IMR-90 (cell line): ENCODE measurements at regions not wholly inside any gene's neighbourhood (a gene's known extent, or its start where the extent isn't known, plus 50 kb on each side); places are given as distances from the start of the nearest gene placed in this dataset.

Experiments used
- ATAC-seq: fragments of 200-7000 bp; cut with Tn5 transposase; 2 replicates; pipeline ENCODE4 v1.9.1; 2020; ENCODE audit warnings: low read depth, mild to moderate bottlenecking, moderate library complexity
- BruUV-seq: library from RNA; stranded (reverse); fragments of 400-500 nt; replicated peaks from 2 replicates; lab custom pipeline; 2021; lab: Mats Ljungman, UMichigan
- CTCF ChIA-PET: fragments of 300-600 bp; formaldehyde crosslinking; extraction: SDS; loops from one replicate; lab custom pipeline; 2021; ENCODE audit warnings: antibody characterized with exemption; lab: Yijun Ruan, JAX
- POLR2A ChIA-PET: fragments of 300-600 bp; sonication (Branson Sonifier 250); formaldehyde crosslinking; loops from one replicate; lab custom pipeline; 2022; ENCODE audit warnings: antibody characterized with exemption; ENCODE audit not compliant: unreplicated experiment; lab: Charles Lee
- DNase-seq: peaks from one replicate; pipeline ENCODE4 v3.0.0; 2013
- H2AFZ ChIP-seq: replicated peaks from 2 replicates; pipeline ENCODE3; 2013; ENCODE audit warnings: low read length, mild to moderate bottlenecking; ENCODE audit not compliant: poor library complexity
- H2AK5ac ChIP-seq: 2 replicates; pipeline ENCODE4 v1.6.1; 2013; ENCODE audit warnings: low read depth, low read length, inconsistent platforms
- H2AK9ac ChIP-seq: replicated peaks from 2 replicates; pipeline ENCODE3; 2013; ENCODE audit warnings: mild to moderate bottlenecking, low read depth, low read length, moderate library complexity; ENCODE audit not compliant: poor library complexity
- H2BK120ac ChIP-seq: 2 replicates; pipeline ENCODE4 v1.6.1; 2013; ENCODE audit warnings: low read depth, low read length, inconsistent platforms
- H2BK15ac ChIP-seq: 3 replicates; pipeline ENCODE4 v1.6.1; 2013; ENCODE audit warnings: low read depth, low read length, inconsistent platforms
- H2BK20ac ChIP-seq: 2 replicates; pipeline ENCODE4 v1.6.1; 2013; ENCODE audit warnings: low read depth, mild to moderate bottlenecking, inconsistent platforms, low read length, moderate library complexity
- H2BK5ac ChIP-seq: 2 replicates; pipeline ENCODE4 v1.6.1; 2013; ENCODE audit warnings: mild to moderate bottlenecking, low read depth, low read length, inconsistent platforms; ENCODE audit not compliant: poor library complexity, severe bottlenecking
- H3K14ac ChIP-seq: replicated peaks from 2 replicates; pipeline ENCODE4 v1.6.1; 2013; ENCODE audit warnings: low read depth, low read length, inconsistent platforms
- H3K18ac ChIP-seq: 2 replicates; pipeline ENCODE4 v1.6.1; 2013; ENCODE audit warnings: low read depth, low read length, control low read depth
- H3K23ac ChIP-seq: 2 replicates; pipeline ENCODE4 v1.6.1; 2013; ENCODE audit warnings: low read depth, low read length, inconsistent platforms
- H3K27ac ChIP-seq: 2 replicates; pipeline ENCODE4 v1.5.1; 2013; ENCODE audit warnings: mild to moderate bottlenecking, control low read depth, low read length; ENCODE audit not compliant: insufficient read depth
- H3K27me3 ChIP-seq: 2 replicates; pipeline ENCODE4 v1.6.1; 2013; ENCODE audit warnings: low read length; ENCODE audit not compliant: control insufficient read depth, insufficient read depth
- H3K36me3 ChIP-seq: 2 replicates; pipeline ENCODE4 v1.6.1; 2013; ENCODE audit warnings: low read length, mixed read lengths; ENCODE audit not compliant: control insufficient read depth, insufficient read depth
- H3K4ac ChIP-seq: 2 replicates; pipeline ENCODE4 v1.6.1; 2013; ENCODE audit warnings: low read depth, low read length, inconsistent platforms
- H3K4me1 ChIP-seq: 2 replicates; pipeline ENCODE4 v1.6.1; 2013; ENCODE audit warnings: low read length, mixed read lengths; ENCODE audit not compliant: control insufficient read depth, insufficient read depth
- H3K4me2 ChIP-seq: 2 replicates; pipeline ENCODE4 v1.6.1; 2013; ENCODE audit warnings: low read depth, mild to moderate bottlenecking, control low read depth, low read length, moderate library complexity
- H3K4me3 ChIP-seq: 2 replicates; pipeline ENCODE4 v1.5.1; 2013; ENCODE audit warnings: low read depth, mild to moderate bottlenecking, control low read depth, low read length, moderate library complexity; ENCODE audit not compliant: insufficient read depth
- H3K56ac ChIP-seq: 2 replicates; pipeline ENCODE4 v1.6.1; 2013; ENCODE audit warnings: low read length, inconsistent platforms; ENCODE audit not compliant: insufficient read depth; ENCODE audit errors: extremely low read depth
- H3K79me1 ChIP-seq, 2 experiments: 2 replicates each; pipeline ENCODE4 v1.6.1; 2013; ENCODE audit warnings: low read length in 2 of 2, inconsistent platforms in 1 of 2, low read depth in 1 of 2
- H3K9ac ChIP-seq: 2 replicates; pipeline ENCODE4 v1.6.1; 2013; ENCODE audit warnings: low read depth, low read length, control low read depth
- H3K9me1 ChIP-seq: 2 replicates; pipeline ENCODE4 v1.6.1; 2013; ENCODE audit warnings: low read length, inconsistent platforms; ENCODE audit not compliant: insufficient read depth
- H3K9me3 ChIP-seq: 2 replicates; pipeline ENCODE4 v1.6.1; 2013; ENCODE audit warnings: low read length; ENCODE audit not compliant: control insufficient read depth, insufficient read depth
- H4K20me1 ChIP-seq: 2 replicates; pipeline ENCODE4 v1.6.1; 2013; ENCODE audit warnings: low read length, inconsistent platforms; ENCODE audit not compliant: insufficient read depth
- H4K5ac ChIP-seq: 2 replicates; pipeline ENCODE4 v1.6.1; 2013; ENCODE audit warnings: mild to moderate bottlenecking, low read depth, low read length, control low read depth
- H4K8ac ChIP-seq, 2 experiments: 2 replicates each; pipeline ENCODE4 v1.6.1; 2013; ENCODE audit warnings: low read depth in 2 of 2, low read length in 2 of 2, control low read depth in 1 of 2, inconsistent platforms in 1 of 2
- H4K91ac ChIP-seq: 2 replicates; pipeline ENCODE4 v1.6.1; 2013; ENCODE audit warnings: low read depth, low read length, inconsistent platforms; ENCODE audit not compliant: insufficient read depth
- BHLHE40 ChIP-seq: fragments of 150-350 bp; IDR thresholded peaks from 2 replicates; pipeline ENCODE4 v1.6.1; 2016; ENCODE audit warnings: mild to moderate bottlenecking, low read depth, low read length
- CEBPB ChIP-seq: IDR thresholded peaks from 2 replicates; pipeline ENCODE4 v1.6.1; 2012; ENCODE audit warnings: low read depth, low read length, improper control_type of control experiment
- FOS ChIP-seq: fragments of 150-350 bp; IDR thresholded peaks from 2 replicates; pipeline ENCODE4 v1.6.1; 2016; ENCODE audit warnings: low read depth, low read length
- MAFK ChIP-seq: IDR thresholded peaks from 2 replicates; pipeline ENCODE4 v1.6.1; 2012; ENCODE audit warnings: low read depth, low read length, improper control_type of control experiment
- MAZ ChIP-seq: IDR thresholded peaks from 2 replicates; pipeline ENCODE4 v1.6.1; 2012; ENCODE audit warnings: low read depth, mild to moderate bottlenecking, low read length, improper control_type of control experiment, moderate library complexity, borderline replicate concordance
- MXI1 ChIP-seq: IDR thresholded peaks from 2 replicates; pipeline ENCODE4 v1.6.1; 2012; ENCODE audit warnings: low read depth, mild to moderate bottlenecking, low read length, moderate library complexity, borderline replicate concordance
- NFE2L2 ChIP-seq: fragments of 150-350 bp; IDR thresholded peaks from 2 replicates; pipeline ENCODE4 v1.6.1; 2016; ENCODE audit warnings: low read depth, mild to moderate bottlenecking, low read length
- POLR2A ChIP-seq: IDR thresholded peaks from 2 replicates; pipeline ENCODE4 v1.6.1; 2012; ENCODE audit warnings: mild to moderate bottlenecking, low read depth, low read length
- RAD21 ChIP-seq: IDR thresholded peaks from 2 replicates; pipeline ENCODE4 v1.6.1; 2012; ENCODE audit warnings: low read length, improper control_type of control experiment
- RFX5 ChIP-seq: IDR thresholded peaks from 2 replicates; pipeline ENCODE4 v1.8.0; 2012; ENCODE audit warnings: low read depth, mild to moderate bottlenecking, low read length, moderate library complexity
- USF2 ChIP-seq: fragments of 150-350 bp; IDR thresholded peaks from 2 replicates; pipeline ENCODE4 v1.6.1; 2017; ENCODE audit warnings: mild to moderate bottlenecking, antibody characterized with exemption, low read length, low read depth
- WGBS, 2 experiments: methylation state at CpG; one replicate each; pipeline versions ENCODE4 v1.1.5 to v1.1.7; 2013; ENCODE audit warnings: missing lambda C conversion rate in 2 of 2; ENCODE audit not compliant: insufficient read length in 1 of 2; ENCODE audit errors: extremely low coverage in 2 of 2; 5-methylcytosine and 5-hydroxymethylcytosine counted together
- dilution Hi-C: fragments of 300-500 bp; cut with HindIII; formaldehyde crosslinking; loops from one replicate; pipeline ENCODE4 v1.14.3; 2018; ENCODE audit warnings: low sequenced_read_pairs; ENCODE audit not compliant: unreplicated experiment
- in situ Hi-C: fragments of 300-500 bp; cut with MboI; formaldehyde crosslinking; loops from 3 replicates; pipeline ENCODE4 v1.14.3; 2019; ENCODE audit warnings: low sequenced_read_pairs, inconsistent platforms, mixed read lengths
- intact Hi-C: fragments of 100-400 bp; cut with micrococcal nuclease; formaldehyde crosslinking; loops from 2 replicates; pipeline ENCODE4 v1.10.0; 2022
- TF ChIP-seq, protein P1 (sequence below): conservative IDR thresholded peaks from 2 replicates; pipeline ENCODE4 v1.5.1; 2012; ENCODE audit warnings: mild to moderate bottlenecking, low read depth, low read length, improper control_type of control experiment

GRCh38 chr16:76661691-76662235 lies 384.6 kb downstream of the CNTNAP4 start:
- Histone ChIP-seq H3K14ac (no peak overlapping the region), H3K27ac (no peak overlapping the region), H3K18ac (no peak overlapping the region), H4K8ac (no peak overlapping the region), H2BK20ac (no peak overlapping the region), H3K4me3 (no peak overlapping the region), H3K23ac (no peak overlapping the region), H2BK120ac (no peak overlapping the region), H2AK9ac (no peak overlapping the region), H3K36me3 (no peaks in the 10 kb centered on the region), H3K4me1 (no peaks in the 10 kb centered on the region), H3K4ac (no peak overlapping the region), H3K9me1 (no peaks in the 10 kb centered on the region), H2AFZ (no peak overlapping the region), H2AK5ac (no peak overlapping the region), H4K91ac (no peak overlapping the region), H2BK15ac (no peak overlapping the region), H4K5ac (no peak overlapping the region), H3K9ac (no peak overlapping the region), H3K27me3 (no peaks in the 10 kb centered on the region), H3K79me1 (no peaks in the 10 kb centered on the region), H2BK5ac (no peak overlapping the region), H3K56ac (no peak overlapping the region), H3K9me3 (no peaks in the 10 kb centered on the region), H3K4me2 (no peak overlapping the region), H4K20me1 (no peaks in the 10 kb centered on the region)
- POLR2A ChIA-PET, result no interaction called here
- no TSS peak for BruUV-seq
- ATAC-seq (no peak), DNase-seq (no peak)
- no peak for TF ChIP-seq USF2
- no peak for TF ChIP-seq FOS
- TF ChIP-seq POLR2A, result no peak
- no peak for TF ChIP-seq MXI1
- TF ChIP-seq MAFK, result no peak
- TF ChIP-seq NFE2L2, result no peak
- TF ChIP-seq CEBPB, result no peak
- no peak for TF ChIP-seq RAD21
- no peak for TF ChIP-seq MAZ
- TF ChIP-seq RFX5, result no peak
- no peak for TF ChIP-seq BHLHE40
- TF ChIP-seq, protein P1, sequence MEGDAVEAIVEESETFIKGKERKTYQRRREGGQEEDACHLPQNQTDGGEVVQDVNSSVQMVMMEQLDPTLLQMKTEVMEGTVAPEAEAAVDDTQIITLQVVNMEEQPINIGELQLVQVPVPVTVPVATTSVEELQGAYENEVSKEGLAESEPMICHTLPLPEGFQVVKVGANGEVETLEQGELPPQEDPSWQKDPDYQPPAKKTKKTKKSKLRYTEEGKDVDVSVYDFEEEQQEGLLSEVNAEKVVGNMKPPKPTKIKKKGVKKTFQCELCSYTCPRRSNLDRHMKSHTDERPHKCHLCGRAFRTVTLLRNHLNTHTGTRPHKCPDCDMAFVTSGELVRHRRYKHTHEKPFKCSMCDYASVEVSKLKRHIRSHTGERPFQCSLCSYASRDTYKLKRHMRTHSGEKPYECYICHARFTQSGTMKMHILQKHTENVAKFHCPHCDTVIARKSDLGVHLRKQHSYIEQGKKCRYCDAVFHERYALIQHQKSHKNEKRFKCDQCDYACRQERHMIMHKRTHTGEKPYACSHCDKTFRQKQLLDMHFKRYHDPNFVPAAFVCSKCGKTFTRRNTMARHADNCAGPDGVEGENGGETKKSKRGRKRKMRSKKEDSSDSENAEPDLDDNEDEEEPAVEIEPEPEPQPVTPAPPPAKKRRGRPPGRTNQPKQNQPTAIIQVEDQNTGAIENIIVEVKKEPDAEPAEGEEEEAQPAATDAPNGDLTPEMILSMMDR, result no peak
- dilution Hi-C loops, result no loop called here
- in situ Hi-C loops, result no loop called here
- CTCF ChIA-PET, result no interaction called here
- no CpG with 5 or more reads among the region's 3 CpGs for WGBS, 2 experiments
- intact Hi-C loops, result no loop called here
